Activated T-cell treated with anti-CD3 and anti-CD28 coated beads for 48 hours (primary cell): ENCODE measurements at regions not wholly inside any gene's neighbourhood (a gene's known extent, or its start where the extent isn't known, plus 50 kb on each side); places are given as distances from the start of the nearest gene placed in this dataset.
"Not testable (repeated sequence)": the region's sequence is repeated elsewhere in the genome, so short reads cannot be mapped to it uniquely, and the experiment has no call there.

Experiments used
- DNase-seq: peaks from one replicate; pipeline ENCODE4 v3.0.0-alpha.2; 2020; ENCODE audit warnings: low read depth

GRCh38 chr4:3865986-3866812 lies 100.0 kb downstream of the ADRA2C start:
- DNase-seq = no peak

- no peak for DNase-seq
Observed at GRCh38 chr4:3866813-3867129, 100.6 kb downstream of the ADRA2C start.

- no peak for DNase-seq
Observed at GRCh38 chr4:3867403-3868100, 101.4 kb downstream of the ADRA2C start.

GRCh38 chr4:3868211-3869173 lies 102.3 kb downstream of the ADRA2C start:
- DNase-seq = no peak

GRCh38 chr4:3869174-3869572 lies 103.0 kb downstream of the ADRA2C start:
- DNase-seq = no peak

- no peak for DNase-seq
Observed at GRCh38 chr4:3869661-3870566, 103.7 kb downstream of the ADRA2C start.

GRCh38 chr4:3870567-3870962 lies 104.4 kb downstream of the ADRA2C start:
- DNase-seq = no peak

- no peak for DNase-seq
Observed at GRCh38 chr4:3871181-3871852, 105.1 kb downstream of the ADRA2C start.

GRCh38 chr4:3871881-3872833 lies 106.0 kb downstream of the ADRA2C start:
- no peak for DNase-seq

- no peak for DNase-seq
Observed at GRCh38 chr4:3872834-3873313, 106.7 kb downstream of the ADRA2C start.

GRCh38 chr4:3873408-3874027 lies 107.3 kb downstream of the ADRA2C start:
- DNase-seq = no peak

GRCh38 chr4:3874028-3874415 lies 107.8 kb downstream of the ADRA2C start:
- DNase-seq = no peak

- no peak for DNase-seq
Observed at GRCh38 chr4:3874525-3875110, 108.4 kb downstream of the ADRA2C start.

- DNase-seq = no peak
Observed at GRCh38 chr4:3875466-3875865, 109.3 kb downstream of the ADRA2C start.

- not testable (repeated sequence) for DNase-seq
Observed at GRCh38 chr4:3876057-3876845, 110.1 kb downstream of the ADRA2C start.

GRCh38 chr4:3877236-3877635 lies 111.1 kb downstream of the ADRA2C start:
- DNase-seq = no peak

GRCh38 chr4:3877868-3878267 lies 111.7 kb downstream of the ADRA2C start:
- DNase-seq = no peak

- no peak for DNase-seq
Observed at GRCh38 chr4:3878678-3879077, 112.5 kb downstream of the ADRA2C start.
